A673 (cell line): ENCODE measurements at regions not wholly inside any gene's neighbourhood (a gene's known extent, or its start where the extent isn't known, plus 50 kb on each side); places are given as distances from the start of the nearest gene placed in this dataset.

Experiments
- EZH2 ChIP-seq: fragments of 200-600 bp; sonication (generic); IDR thresholded peaks from 2 replicates; pipeline ENCODE4 v1.6.1; 2017; ENCODE audit warnings: borderline replicate concordance, low read depth, mild to moderate bottlenecking, mixed read lengths, antibody characterized with exemption, low read length; ENCODE audit not compliant: poor library complexity, severe bottlenecking
- TF ChIP-seq, protein P1 (sequence below): fragments of 300-800, 200-600 bp; sonication (generic); conservative IDR thresholded peaks from 2 replicates; pipeline ENCODE4 v1.5.1; 2017; ENCODE audit warnings: low read depth, mild to moderate bottlenecking, antibody characterized with exemption, low read length, moderate library complexity, mixed read lengths

DNA sequence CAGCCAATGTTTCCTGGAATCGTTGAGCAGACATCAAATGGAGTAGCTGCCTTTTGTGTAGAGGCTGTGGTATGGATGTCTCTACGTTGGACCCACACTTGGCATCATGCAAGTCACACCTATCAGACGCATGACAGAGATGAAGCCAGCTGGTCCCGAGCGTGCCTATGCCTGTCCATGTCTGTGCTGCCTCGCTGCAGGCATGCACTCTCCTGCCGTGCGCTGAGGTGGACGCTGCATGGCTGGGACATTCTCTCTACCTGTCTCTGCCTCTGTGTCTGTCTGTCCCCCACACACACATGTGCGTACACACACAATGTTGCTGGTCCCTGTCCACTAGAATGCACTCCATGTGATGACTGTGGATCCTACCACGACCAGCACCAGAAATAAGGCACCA is 514.2 kb upstream of the MYT1L start:
- TF ChIP-seq, protein P1, sequence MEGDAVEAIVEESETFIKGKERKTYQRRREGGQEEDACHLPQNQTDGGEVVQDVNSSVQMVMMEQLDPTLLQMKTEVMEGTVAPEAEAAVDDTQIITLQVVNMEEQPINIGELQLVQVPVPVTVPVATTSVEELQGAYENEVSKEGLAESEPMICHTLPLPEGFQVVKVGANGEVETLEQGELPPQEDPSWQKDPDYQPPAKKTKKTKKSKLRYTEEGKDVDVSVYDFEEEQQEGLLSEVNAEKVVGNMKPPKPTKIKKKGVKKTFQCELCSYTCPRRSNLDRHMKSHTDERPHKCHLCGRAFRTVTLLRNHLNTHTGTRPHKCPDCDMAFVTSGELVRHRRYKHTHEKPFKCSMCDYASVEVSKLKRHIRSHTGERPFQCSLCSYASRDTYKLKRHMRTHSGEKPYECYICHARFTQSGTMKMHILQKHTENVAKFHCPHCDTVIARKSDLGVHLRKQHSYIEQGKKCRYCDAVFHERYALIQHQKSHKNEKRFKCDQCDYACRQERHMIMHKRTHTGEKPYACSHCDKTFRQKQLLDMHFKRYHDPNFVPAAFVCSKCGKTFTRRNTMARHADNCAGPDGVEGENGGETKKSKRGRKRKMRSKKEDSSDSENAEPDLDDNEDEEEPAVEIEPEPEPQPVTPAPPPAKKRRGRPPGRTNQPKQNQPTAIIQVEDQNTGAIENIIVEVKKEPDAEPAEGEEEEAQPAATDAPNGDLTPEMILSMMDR = no peak
- TF ChIP-seq EZH2 = no peak
